Gastroesophageal sphincter (tissue), 3 donors: ENCODE measurements at regions not wholly inside any gene's neighbourhood (a gene's known extent, or its start where the extent isn't known, plus 50 kb on each side); places are given as distances from the start of the nearest gene placed in this dataset.

Experiments
- EP300 ChIP-seq: sonication (generic); formaldehyde crosslinking; IDR thresholded peaks from one replicate; pipeline ENCODE4 v1.6.1; 2017; ENCODE audit warnings: antibody characterized with exemption, mild to moderate bottlenecking
- POLR2A ChIP-seq, 2 donors: fragments of 450-650 bp; IDR thresholded peaks; one replicate each; pipeline ENCODE4 v1.6.1; 2017; ENCODE audit warnings: antibody characterized with exemption in 2 of 2, mild to moderate bottlenecking in 2 of 2, moderate library complexity in 1 of 2
- TF ChIP-seq, protein P1 (sequence below), 4 experiments: fragments of 200-600 bp in 2 of 4; fragments of 450-650 bp in 2 of 4; sonication (generic) in 1 of 4; IDR thresholded peaks; one replicate each; pipeline ENCODE4 v1.5.1; 2017 to 2019; ENCODE audit warnings: antibody characterized with exemption in 4 of 4, mild to moderate bottlenecking in 2 of 4, moderate library complexity in 2 of 4

DNA sequence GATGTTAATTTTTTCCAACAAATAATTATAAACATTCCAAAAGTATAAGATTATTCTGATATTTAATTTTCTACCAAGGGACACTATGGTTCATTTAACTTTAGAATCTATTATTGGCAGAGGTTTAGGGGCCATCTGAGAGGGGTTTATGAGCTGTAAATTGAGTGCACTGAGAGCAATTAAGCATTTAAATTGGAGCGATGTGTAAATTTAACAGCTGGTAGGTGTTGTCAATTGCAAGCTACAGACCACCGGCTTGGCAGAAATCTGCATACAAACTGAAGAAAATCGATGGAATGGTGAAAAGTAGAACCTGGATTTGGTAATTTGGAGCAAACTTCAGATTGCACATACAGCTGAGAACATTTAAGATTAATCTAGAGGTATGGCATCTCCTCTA lies 55.8 kb upstream of the MTF2 start:
- TF ChIP-seq, protein P1, sequence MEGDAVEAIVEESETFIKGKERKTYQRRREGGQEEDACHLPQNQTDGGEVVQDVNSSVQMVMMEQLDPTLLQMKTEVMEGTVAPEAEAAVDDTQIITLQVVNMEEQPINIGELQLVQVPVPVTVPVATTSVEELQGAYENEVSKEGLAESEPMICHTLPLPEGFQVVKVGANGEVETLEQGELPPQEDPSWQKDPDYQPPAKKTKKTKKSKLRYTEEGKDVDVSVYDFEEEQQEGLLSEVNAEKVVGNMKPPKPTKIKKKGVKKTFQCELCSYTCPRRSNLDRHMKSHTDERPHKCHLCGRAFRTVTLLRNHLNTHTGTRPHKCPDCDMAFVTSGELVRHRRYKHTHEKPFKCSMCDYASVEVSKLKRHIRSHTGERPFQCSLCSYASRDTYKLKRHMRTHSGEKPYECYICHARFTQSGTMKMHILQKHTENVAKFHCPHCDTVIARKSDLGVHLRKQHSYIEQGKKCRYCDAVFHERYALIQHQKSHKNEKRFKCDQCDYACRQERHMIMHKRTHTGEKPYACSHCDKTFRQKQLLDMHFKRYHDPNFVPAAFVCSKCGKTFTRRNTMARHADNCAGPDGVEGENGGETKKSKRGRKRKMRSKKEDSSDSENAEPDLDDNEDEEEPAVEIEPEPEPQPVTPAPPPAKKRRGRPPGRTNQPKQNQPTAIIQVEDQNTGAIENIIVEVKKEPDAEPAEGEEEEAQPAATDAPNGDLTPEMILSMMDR (IDR thresholded peaks at IDR 0.05) = no peak
- no peak for TF ChIP-seq EP300
- TF ChIP-seq POLR2A (IDR thresholded peaks at IDR 0.05) = no peak
